ENCODE measurements at regions not wholly inside any gene's neighbourhood (a gene's known extent, or its start where the extent isn't known, plus 50 kb on each side); places are given as distances from the start of the nearest gene placed in this dataset.
"Not testable (repeated sequence)": the region's sequence is repeated elsewhere in the genome, so short reads cannot be mapped to it uniquely, and the experiment has no call there.

- intact Hi-C loops (cut with micrococcal nuclease; ENCODE audit: unreplicated experiment), result no loop called here
- Histone ChIP-seq H4K20me1 (ENCODE audit: insufficient read depth) (no peaks in the 10 kb centered on the region), H2AFZ (no peak overlapping the region), H3K27me3 (ENCODE audit: insufficient read depth, low read depth) (no peaks in the 10 kb centered on the region), H3K36me3 (ENCODE audit: low read depth) (no peaks in the 10 kb centered on the region), H3K9me3 (ENCODE audit: insufficient read depth, low read depth) (no peaks in the 10 kb centered on the region), H3K9me2 (ENCODE audit: insufficient read depth) (no peaks in the 10 kb centered on the region), H3K4me2 (no peak overlapping the region), H3K27ac (no peak overlapping the region), H3K79me2 (ENCODE audit: low read depth) (no peaks in the 10 kb centered on the region), H3F3A (ENCODE audit: insufficient read depth, low read depth) (no peaks in the 10 kb centered on the region), H3K4me1 (replicated peaks; ENCODE audit: insufficient read depth) (no peaks in the 10 kb centered on the region), H3K4me3 (no peak overlapping the region)
- ChIA-PET CTCF (no interaction called here), POLR2A (ENCODE audit: unreplicated experiment) (no interaction called here)
- TF ChIP-seq EZH2 (IDR thresholded peaks at IDR 0.05; ENCODE audit: low read depth) (no peak), CTCF (conservative IDR thresholded peaks at IDR 0.05) (no peak)
- BruUV-seq (replicated peaks), result no TSS peak
- DNase-seq, result no peak
Measured at GRCh38 chr11:96551136-96551535, 161.3 kb downstream of the JRKL start.

DNA sequence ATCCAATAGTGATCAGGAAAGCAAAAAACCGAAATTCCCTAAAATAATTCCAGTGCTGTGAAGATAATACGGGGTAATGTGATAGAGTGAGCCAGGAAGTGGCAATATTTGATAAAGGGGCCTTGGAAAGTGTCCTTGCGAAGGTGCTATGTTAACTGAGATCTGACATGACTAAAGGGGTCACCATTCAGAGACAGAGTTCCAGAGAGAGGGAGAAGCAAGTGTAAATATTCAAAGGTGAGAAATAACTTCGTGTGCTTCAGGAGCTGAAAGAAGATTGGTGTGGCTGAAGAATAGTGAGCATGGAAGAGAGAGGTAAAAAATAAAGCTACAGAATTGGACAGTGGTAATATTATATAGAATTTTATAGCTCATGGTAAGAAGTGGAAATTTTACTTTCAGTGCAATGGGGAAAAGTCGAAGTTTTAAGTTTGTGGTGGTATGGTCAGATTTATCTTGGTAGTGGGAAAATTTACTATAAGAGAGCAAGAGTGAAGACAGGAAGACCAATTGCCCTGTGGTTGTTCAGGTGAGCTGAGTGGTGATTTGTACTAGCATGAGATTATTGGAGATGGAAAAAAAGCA is 164.5 kb downstream of the JRKL start:
- no peak overlapping the region for H3K4me2 ChIP-seq
- no peaks in the 10 kb centered on the region for H3K9me3 ChIP-seq (ENCODE audit: insufficient read depth, low read depth)
- H3K27ac ChIP-seq, result no peak overlapping the region
- no peak overlapping the region for H3K4me3 ChIP-seq
- no peak overlapping the region for H2AFZ ChIP-seq
- H3F3A ChIP-seq (ENCODE audit: insufficient read depth, low read depth), result no peaks in the 10 kb centered on the region
- ChIA-PET CTCF (no interaction called here), POLR2A (ENCODE audit: unreplicated experiment) (no interaction called here)
- no peaks in the 10 kb centered on the region for H3K36me3 ChIP-seq (ENCODE audit: low read depth)
- no peak for DNase-seq
- H3K79me2 ChIP-seq (ENCODE audit: low read depth), result no peaks in the 10 kb centered on the region
- no peaks in the 10 kb centered on the region for H4K20me1 ChIP-seq (ENCODE audit: insufficient read depth)
- no peak for TF ChIP-seq EZH2 (IDR thresholded peaks at IDR 0.05; ENCODE audit: low read depth)
- TF ChIP-seq CTCF (conservative IDR thresholded peaks at IDR 0.05), result no peak
- no peaks in the 10 kb centered on the region for H3K27me3 ChIP-seq (ENCODE audit: insufficient read depth, low read depth)
- H3K4me1 ChIP-seq (replicated peaks; ENCODE audit: insufficient read depth), result no peaks in the 10 kb centered on the region
- BruUV-seq (replicated peaks), result no TSS peak
- intact Hi-C loops (cut with micrococcal nuclease; ENCODE audit: unreplicated experiment), result no loop called here
- H3K9me2 ChIP-seq (ENCODE audit: insufficient read depth), result no peaks in the 10 kb centered on the region

DNA sequence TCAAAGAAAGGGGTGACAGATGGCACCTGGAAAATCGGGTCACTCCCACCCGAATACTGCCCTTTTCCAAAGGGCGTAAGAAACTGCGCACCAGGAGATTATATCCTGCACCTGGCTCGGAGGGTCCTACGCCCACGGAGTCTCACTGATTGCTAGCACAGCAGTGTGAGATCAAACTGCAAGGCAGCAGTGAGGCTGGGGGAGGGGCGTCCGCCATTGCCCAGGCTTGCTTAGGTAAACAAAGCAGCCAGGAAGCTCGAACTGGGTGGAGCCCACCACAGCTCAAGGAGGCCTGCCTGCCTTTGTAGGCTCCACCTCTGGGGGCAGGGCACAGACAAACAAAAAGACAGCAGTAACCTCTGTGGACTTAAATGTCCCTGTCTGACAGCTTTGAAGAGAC is 166.0 kb downstream of the JRKL start:
- H3K36me3 ChIP-seq (ENCODE audit: low read depth); H3K4me2 ChIP-seq; POLR2A ChIA-PET (ENCODE audit: unreplicated experiment); H3K4me1 ChIP-seq (replicated peaks; ENCODE audit: insufficient read depth); CTCF ChIA-PET; H2AFZ ChIP-seq; H3F3A ChIP-seq (ENCODE audit: insufficient read depth, low read depth); H3K27me3 ChIP-seq (ENCODE audit: insufficient read depth, low read depth); H3K27ac ChIP-seq; H3K9me2 ChIP-seq (ENCODE audit: insufficient read depth); BruUV-seq (replicated peaks); H4K20me1 ChIP-seq (ENCODE audit: insufficient read depth); H3K9me3 ChIP-seq (ENCODE audit: insufficient read depth, low read depth); DNase-seq; H3K79me2 ChIP-seq (ENCODE audit: low read depth); H3K4me3 ChIP-seq; intact Hi-C loops (cut with micrococcal nuclease; ENCODE audit: unreplicated experiment): not testable (repeated sequence)

DNA sequence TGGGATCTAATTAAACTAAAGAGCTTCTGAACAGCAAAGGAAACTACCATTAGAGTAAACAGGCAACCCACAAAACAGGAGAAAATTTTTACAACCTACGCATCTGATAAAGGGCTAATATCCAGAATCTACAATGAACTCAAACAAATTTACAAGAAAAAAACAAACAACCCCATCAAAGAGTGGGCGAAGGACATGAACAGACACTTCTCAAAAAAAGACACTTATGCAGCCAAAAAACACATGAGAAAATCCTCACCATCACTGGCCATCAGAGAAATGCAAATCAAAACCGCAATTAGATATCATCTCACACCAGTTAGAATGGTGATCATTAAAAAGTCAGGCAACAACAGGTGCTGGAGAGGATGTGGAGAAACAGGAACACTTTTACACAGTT is 170.9 kb downstream of the JRKL start:
- H4K20me1 ChIP-seq (ENCODE audit: insufficient read depth); H3K27me3 ChIP-seq (ENCODE audit: insufficient read depth, low read depth); H3K4me1 ChIP-seq (replicated peaks; ENCODE audit: insufficient read depth); H2AFZ ChIP-seq; BruUV-seq (replicated peaks); H3K27ac ChIP-seq; intact Hi-C loops (cut with micrococcal nuclease; ENCODE audit: unreplicated experiment); H3F3A ChIP-seq (ENCODE audit: insufficient read depth, low read depth); H3K9me2 ChIP-seq (ENCODE audit: insufficient read depth); CTCF ChIA-PET; H3K36me3 ChIP-seq (ENCODE audit: low read depth); DNase-seq; H3K79me2 ChIP-seq (ENCODE audit: low read depth); POLR2A ChIA-PET (ENCODE audit: unreplicated experiment); H3K4me3 ChIP-seq; H3K4me2 ChIP-seq; H3K9me3 ChIP-seq (ENCODE audit: insufficient read depth, low read depth): not testable (repeated sequence)

All from PC-9 (cell line).